ENCODE measurements at regions not wholly inside any gene's neighbourhood (a gene's known extent, or its start where the extent isn't known, plus 50 kb on each side); places are given as distances from the start of the nearest gene placed in this dataset.

DNA sequence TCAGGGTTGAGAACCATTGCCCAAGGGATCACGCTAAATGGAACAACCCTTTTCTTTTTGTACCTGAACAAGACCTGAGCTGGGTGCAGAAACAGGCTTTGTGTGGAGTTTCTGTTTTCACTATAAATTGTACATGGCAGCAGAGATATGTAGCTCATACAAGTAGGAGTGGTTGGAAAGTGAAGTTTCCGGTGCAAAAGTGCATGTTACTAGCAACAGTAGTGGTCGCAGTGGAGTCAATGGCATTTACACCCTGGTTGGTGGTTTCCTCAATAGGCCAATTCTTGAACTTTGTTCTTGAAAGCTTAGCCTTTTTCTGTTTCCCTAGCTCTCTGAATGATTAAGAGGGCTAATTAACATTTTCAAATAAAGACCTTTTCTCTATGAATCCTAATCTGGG is 170.7 kb downstream of the NEBL start:
- DNase-seq (ENCODE audit: low spot score), result no peak

DNA sequence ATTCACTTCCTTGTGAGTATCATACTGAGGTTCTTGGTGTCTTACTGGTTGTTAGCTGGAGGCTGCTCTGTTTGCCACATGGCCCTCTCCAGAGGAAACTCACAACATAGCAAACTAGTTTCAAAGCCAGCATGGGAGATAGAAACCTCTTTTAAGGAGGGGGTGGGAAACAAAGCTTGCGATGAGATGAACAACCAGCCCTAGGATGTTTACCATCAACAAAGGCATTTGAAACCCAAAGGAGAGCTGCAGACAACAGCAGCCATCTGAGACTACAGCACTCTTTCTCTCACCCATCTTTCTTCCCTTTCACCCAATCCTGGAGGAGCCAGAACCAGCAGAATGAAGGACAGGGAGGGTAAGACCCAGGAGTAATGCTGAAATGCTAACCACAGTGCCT is 182.1 kb downstream of the NEBL start:
- DNase-seq (ENCODE audit: low spot score), result no peak

DNA sequence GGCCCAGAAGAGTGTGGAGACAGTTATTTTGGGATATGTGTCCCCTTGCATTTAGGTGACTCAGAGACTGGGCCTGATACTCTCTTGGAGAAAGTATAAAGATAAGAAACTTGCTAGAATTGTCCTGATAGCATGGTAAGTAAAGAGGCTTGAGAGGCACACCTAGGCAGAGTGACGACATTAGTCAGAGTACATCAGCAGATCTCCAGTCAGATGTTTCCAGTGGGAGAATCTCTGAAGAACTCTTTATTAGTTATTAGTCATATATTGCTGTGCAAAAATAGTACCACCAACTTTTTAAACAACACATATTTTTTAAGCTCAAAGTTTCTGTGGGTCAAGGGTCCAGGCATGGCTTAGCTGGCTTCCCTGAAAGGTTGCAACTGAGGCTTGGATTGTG is 182.6 kb downstream of the NEBL start:
- DNase-seq (ENCODE audit: low spot score), result no peak

DNA sequence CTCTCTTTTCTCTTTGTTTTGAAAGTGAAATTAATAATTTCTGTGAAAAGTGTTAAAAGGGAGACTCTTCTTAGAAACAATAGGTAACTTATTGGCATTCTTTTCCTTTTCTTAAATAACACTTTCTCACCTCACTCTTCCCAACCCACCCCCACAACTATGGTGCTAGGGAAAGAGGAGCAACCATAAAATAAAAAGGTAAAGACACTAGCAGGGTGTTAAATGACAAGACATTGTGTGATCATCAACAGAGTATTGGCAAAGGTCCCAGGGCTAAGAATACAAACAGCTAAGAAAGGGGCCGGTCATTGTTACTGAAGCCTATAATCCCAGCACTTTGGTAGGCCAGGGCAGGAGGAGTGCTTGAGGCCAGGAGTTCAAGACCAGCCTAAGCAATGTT is 183.7 kb downstream of the NEBL start:
- no peak for DNase-seq (ENCODE audit: low spot score)

DNA sequence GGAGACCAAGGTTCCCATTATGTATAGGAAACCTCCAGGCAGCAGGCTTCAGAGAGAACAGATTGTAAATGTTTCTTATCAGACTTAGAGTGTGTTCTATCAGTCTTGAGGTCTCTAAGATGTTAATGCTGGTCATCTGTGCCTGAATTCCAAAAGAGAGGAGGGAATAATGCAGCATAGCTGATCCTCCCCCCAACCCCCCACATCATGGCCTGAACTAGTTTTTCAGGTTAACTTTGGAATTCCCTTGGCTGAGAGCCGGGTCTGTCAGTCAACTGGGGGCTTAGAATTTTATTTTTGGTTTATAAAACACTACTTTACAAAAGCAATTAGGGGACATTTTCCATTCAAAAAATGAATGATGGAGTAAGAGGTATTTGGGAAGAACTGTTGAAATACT is 184.3 kb downstream of the NEBL start:
- DNase-seq (ENCODE audit: low spot score), result no peak

DNA sequence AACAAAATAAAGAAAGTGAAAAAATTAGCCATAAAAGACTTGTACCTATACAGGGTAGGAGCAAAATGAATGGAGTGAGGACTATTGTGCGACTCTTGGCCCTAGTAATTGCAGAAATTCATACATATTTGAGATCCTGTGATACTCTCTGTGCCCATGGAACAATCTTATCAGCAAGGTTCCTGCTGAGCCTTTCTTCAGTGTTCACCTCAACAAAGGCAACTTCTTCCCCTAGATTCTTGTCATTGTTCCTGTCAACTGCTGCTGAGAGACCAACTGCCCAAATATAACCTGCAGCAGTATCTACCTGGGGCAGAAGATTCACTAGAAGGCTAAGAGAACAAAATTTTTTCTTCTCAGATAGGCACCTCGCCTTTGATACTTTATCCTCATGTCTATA is 187.4 kb downstream of the NEBL start:
- no peak for DNase-seq (ENCODE audit: low spot score)

DNA sequence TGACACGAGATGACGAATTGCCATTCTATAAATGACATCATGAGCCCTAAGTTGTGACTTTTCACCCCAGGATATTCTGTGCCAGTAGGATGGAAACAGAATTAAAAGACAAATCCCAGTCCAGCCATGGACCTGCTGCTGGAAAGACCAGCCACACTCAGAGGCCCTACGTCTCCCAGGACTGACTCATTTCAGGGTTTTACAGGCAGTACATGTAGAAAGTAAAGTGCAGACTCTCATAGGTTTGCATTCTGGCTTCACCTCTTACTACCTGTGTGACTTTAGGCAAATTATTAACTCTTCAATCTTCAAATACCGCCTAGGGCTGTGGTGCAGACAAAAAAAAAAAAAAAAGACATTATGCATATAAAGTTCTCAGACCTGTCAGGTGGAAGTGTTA is 188.8 kb downstream of the NEBL start:
- no peak for DNase-seq (ENCODE audit: low spot score)

DNA sequence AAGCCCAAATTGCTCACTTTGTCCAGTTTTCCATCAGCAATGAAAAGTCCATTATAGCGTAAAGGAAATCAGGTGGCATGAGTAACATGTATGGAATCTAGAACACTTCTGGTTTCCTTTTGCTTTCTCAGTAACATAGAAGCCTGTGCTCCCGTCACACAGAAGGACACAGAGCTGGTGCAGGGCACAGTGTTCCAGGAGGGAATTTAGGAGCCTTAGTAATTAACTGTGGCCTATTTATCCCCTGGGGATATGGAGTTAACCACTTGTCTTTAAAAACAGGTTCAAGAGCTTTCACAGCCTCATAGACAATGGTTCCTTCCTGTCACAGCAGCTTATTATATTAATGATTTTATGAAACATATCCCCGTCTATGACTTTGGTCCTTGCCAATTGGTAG is 189.9 kb downstream of the NEBL start:
- no peak for DNase-seq (ENCODE audit: low spot score)

DNA sequence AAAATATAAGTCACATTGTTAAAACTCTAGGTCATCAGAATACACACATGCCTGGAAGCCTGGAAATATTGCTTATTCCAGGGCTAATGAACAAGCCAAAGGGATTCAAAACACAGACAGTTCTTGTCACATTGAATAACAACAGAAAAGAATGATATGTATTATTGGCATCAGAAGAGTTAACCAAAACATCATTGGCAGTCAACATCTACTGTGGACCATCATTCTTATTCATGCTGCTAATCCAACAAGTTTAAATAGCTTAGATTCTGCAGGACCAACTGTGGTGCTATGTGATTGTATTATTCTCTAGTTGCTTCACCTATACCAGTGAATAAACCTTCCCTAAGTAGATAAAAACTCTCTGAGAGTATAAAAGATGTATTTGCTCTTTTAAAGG is 198.3 kb downstream of the NEBL start:
- DNase-seq (ENCODE audit: low spot score), result no peak

DNA sequence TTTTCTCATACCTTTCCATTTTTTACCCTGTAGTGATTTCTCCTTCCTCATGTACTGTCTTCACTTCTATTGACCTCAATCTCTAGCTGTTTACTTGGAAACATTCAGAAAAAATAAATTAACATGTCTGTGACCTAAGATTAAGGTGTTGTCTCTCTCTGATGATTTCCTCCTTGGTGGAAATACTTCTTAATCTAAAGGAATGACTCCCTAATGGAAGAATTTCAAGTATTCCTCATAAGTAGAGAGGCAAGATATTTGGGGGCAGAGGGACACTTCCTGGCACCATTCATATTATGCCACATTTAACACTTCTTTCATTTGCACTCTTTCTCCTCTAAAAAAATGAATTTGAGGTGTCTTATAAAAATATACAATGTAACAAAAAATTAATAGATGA is 202.8 kb downstream of the NEBL start:
- no peak for DNase-seq (ENCODE audit: low spot score)

DNA sequence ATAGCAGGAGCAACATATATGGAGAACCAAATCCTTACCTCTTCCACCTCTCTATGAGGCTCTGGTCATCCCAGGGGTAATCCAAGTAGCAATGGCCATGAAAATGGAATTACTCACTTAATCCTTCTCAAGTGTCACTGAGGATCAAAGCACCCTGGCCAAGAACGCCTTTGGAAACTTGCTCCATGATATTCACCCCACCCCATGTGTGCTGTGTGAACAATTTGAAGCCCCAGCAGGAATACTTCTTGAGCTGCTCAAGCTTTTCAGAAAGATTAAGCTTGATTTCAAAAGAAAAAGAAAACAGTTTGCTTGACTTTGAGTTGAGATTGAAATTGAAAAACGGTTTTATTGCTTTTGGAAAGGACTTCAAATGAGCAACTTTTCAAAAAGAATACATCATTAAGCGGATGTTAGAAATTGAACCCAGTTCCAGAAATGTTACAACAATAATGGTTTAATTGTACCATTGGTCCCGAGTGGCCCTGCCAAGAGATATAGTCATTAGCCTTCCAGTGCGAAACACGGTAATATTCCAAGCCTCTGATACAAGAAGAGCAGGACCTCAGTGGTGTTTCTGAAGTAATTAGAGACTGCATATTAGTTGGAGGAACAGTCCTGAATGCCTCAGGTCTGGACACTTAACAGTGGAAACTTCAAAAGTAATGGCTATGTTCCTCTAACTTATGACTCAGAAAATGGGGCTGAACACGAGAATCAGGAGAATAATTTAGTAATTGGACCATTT is 208.1 kb downstream of the NEBL start:
- no peak for DNase-seq (ENCODE audit: low spot score)

DNA sequence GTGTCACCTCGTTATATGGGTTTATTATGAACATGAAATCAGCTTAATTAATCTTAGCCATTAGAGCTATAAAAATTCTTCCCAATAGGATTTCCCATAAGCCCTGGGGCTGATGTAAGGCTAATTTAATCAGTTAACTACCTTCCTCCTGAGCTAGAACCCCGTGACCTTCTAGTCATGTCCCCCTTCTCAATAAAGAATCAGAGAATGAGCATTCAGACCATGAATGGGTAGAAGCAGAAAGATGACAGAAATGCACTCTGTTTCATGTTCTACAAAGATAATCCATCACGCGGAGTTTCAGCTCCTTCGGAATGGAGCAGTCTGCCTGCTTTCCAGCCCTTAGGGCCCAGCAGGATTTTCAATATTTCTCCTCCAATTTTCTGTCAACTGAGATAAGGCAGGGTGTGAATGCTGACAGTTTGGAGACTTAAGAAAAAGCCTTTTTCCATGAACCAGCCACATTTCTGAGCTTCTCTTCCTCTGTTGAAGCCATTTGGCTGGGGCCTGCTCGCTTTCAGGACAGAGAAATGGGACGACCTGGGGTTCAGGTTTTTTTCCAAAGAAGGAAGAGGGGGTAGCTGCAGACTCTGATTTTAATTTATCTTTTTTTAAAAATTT is 211.0 kb downstream of the NEBL start:
- DNase-seq (ENCODE audit: low spot score), result no peak

DNA sequence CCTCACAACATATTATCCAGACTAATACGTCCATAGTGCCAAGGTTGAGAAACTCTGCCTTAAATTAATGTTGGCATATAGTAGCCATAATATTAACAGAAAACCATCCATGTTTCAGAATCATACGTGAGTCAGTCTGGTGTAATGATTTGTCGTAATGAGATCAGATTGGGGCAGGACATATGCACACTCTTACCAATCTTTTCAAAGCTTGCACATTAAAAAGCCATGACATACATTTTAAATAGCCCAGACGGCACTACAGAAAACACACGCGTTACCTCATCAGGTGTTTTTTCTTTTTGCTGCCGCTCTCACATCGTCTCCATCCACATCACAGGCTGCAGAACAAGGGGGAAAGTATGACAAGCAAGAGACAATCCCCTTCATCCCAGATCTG is 211.6 kb downstream of the NEBL start:
- DNase-seq (ENCODE audit: low spot score), result no peak

DNA sequence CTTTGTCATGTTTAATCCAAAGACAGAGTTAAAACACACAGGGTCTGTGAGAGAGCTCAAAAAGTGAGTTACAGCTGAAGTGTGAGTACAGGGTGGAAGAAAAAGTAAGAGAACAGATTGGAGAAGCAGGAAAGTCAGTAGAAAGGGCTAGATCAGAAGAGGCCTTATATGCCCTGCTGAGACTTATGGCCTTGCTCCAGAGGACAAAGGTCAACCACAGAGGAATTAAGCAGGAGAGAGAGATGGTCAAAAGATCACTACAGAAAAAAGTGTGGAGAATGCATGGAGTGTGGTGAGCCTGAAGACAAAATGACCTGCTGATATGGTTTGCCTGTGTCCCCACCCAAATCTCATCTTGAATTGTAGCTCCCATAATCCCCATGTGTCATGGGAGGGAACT is 213.8 kb downstream of the NEBL start:
- no peak for DNase-seq (ENCODE audit: low spot score)

DNA sequence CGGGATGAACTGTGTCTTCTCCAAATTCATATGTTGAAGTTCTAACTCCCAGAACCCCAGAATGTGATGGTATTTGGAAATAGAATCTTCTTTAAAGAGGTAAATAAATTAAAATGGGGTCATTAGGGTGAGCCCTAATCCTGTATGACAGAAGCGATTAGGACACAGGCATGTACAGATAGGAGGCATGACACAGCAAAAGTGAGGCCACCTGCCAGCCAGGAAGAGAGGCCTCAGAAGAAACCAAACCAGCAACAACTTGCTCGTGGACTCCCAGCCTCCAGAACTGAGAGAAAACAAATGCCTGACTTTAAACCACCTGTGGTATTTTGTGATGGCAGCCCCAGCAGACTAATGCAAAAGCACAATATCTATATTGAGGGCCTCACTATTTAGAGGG is 214.3 kb downstream of the NEBL start:
- DNase-seq (ENCODE audit: low spot score), result no peak

DNA sequence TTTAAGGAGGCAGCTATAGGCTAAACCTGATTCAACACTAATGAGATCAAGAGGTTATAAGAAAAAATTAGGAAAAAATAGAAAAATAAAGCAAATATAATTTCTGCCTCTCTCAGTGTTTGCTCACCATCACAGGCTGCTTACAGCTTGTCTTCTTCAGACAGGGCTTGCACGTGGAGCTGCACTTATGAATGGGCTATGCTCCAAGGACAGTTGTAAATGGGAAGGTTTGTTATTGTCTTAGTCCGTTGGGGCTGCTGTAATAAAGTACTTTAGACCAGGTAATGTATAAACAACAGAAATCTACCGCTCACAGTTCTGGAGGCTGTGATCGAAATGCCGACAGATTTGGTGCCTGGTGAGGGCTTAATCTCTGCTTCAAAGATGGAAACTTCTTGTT is 219.8 kb downstream of the NEBL start:
- DNase-seq (ENCODE audit: low spot score), result no peak

DNA sequence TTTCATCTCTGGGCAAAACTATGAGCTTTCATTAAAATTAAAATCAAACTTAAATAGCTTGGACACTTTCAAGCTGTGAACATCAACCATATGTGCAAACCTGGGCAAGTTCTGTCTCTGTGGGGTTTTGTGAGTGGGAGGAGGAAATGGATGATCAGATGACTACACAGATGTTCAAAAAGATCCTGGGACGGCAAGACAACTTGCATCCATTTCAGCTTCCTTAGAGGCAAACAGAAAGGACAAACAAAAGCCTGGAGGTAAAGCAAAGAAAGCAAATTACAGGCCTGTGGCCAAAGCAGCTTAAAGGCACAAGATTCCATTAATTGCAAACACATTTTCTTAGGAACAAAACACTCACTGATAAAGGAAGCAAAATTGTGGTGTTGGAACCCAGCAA is 222.2 kb downstream of the NEBL start:
- DNase-seq (ENCODE audit: low spot score), result no peak

DNA sequence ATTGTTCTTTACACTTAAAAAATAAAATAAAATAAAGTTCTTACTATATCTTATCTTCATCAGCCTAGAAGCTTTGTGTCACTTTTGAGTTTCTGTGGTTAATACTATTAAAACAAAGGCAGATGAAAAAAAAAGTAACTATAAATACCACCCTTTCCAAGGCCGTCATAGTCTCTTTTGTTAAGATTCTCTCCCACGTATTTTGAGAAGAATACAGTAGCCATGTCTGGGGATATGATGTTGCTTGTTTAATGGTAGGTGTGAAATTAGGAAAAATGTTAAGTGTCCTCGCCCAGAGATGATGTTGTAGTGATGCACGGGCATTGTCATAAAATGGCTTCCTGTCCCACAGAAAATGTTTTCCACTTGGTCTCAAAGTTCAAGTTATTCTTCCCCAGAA is 223.9 kb downstream of the NEBL start:
- no peak for DNase-seq (ENCODE audit: low spot score)

DNA sequence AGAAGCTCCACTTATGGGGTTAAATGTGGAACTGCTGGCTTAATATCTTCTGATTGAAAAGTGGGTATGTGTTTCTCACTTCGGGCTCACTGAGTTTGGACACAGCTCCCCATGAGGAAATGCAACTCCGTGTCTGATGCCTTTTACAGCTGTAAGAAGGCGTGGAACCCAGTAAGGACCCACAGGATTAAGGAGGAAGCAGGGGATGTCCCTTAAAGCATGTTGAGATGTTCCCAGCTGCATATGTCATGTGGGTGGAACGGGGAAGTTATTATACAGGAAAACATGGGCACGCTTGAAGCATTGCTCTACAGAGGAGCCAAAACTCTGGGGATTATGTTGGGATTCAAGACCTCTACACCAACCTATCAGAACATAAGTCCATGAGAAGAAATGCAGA is 224.4 kb downstream of the NEBL start:
- DNase-seq (ENCODE audit: low spot score), result no peak

DNA sequence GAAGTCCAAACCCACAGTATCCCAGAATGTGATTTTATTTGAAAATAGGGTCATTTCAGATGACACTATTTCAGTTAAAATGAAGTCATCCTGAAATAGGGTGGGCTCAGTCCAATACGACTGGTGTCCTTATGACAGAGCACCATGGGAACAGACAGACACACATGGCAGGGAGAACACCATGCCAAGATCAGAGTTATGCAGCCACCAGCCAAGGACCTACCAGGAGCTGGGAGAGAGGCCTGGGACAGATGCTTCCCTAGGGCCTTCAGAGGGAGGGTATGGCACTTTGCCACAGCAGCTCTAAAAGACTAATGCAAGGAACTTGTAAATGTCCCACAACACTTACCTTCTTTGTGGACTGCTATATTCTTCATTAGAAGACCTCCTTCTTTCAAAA is 226.5 kb downstream of the NEBL start:
- no peak for DNase-seq (ENCODE audit: low spot score)

DNA sequence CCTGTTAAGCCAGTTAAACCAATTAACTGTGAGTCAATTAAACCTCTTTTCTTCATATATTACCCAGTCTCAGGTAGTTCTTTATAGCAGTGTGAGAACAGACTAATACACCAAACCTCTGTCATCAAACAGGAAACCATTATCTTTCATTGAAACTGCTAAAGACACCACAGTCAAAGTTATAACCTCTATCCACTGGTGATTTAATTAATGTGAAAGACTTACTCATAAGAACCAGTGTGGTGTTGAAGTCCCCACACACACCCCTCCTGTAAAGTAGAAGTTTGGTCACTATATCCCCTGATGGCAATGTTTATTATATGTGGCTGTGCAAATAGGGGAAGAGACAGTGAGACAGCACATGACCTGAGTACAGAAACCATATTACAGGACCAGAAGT is 228.1 kb downstream of the NEBL start:
- no peak for DNase-seq (ENCODE audit: low spot score)

DNA sequence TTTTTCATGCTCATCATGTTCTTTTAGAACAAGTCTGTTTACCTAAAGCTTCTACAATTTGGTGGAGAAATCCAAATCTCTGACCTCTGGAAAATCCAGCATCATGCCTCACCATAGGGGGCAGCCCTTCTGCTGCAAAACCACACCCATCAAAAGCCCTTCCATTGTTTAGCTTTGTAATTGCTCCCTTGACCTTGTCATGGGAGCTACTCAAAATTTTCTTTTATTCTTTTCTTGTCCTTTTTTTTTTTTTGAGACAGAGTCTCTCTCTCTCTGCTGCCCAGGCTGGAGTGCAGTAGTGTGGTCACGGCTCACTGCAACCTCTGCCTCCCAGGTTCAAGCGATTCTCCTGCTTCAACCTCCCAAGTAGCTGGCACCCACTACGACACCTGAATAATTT is 234.4 kb downstream of the NEBL start:
- no peak for DNase-seq (ENCODE audit: low spot score)

DNA sequence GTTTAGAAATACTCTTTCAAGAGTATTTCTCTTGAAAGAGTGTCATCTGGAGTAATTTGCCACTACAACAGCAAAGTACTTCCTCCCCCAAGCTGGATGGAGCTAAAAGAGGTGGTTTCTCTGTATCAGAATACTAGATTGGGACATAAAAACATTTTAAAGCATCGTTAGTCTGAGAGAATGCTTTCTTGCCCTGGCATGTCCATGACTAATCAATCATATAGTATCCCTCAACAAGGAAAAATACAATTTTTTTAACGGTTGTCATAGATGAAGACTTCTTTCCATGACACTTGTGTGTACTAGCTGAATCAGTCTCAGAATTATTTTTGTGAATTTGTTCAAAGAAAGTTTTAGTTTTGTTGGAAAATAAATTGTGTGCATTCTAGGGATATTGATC is 237.9 kb downstream of the NEBL start:
- no peak for DNase-seq (ENCODE audit: low spot score)

DNA sequence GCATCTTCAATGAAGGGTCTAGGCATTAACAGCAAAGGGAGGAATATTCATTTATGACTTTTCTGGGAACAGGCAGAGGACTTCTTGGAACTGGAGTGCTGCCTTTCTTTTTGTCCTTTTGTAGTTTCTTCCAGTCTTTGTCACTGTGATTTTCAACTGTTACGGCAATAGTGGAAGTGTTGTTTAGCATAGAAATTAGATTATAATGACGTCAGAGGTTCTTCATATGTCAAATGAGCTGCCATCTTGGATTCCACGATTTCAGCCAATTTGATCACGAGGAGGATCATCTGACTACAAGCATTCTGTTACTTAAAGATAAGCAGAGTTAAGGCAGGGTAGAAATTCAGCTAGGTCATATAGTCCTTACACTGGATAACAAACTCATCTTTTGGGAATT is 239.0 kb downstream of the NEBL start:
- no peak for DNase-seq (ENCODE audit: low spot score)
